Fibroblast of villous mesenchyme (primary cell): ENCODE measurements at regions not wholly inside any gene's neighbourhood (a gene's known extent, or its start where the extent isn't known, plus 50 kb on each side); places are given as distances from the start of the nearest gene placed in this dataset.

Source experiments
- DNase-seq: peaks from one replicate; pipeline ENCODE4 v3.0.0-alpha.2; 2010; ENCODE audit warnings: low read depth
- H3K4me3 ChIP-seq: 2 replicates; pipeline ENCODE4 v1.5.1; 2011; ENCODE audit warnings: low read depth, mild to moderate bottlenecking, low read length
- CTCF ChIP-seq: IDR thresholded peaks from 2 replicates; pipeline ENCODE4 v1.5.1; 2012; ENCODE audit warnings: low read depth, mild to moderate bottlenecking, low read length; ENCODE audit not compliant: insufficient read depth

GRCh38 chr16:87165885-87166284, 151.3 kb downstream of the C16orf95 start:
- no peak for TF ChIP-seq CTCF
- no peak for DNase-seq
- no peak overlapping the region for H3K4me3 ChIP-seq

- H3K4me3 ChIP-seq: no peak overlapping the region
- TF ChIP-seq CTCF: no peak
- DNase-seq: no peak
Observed at GRCh38 chr16:87166321-87166720, 150.9 kb downstream of the C16orf95 start.

- no peak for DNase-seq
- TF ChIP-seq CTCF: no peak
- H3K4me3 ChIP-seq: no peak overlapping the region
Observed at GRCh38 chr16:87166934-87167333, 150.3 kb downstream of the C16orf95 start.

GRCh38 chr16:87169509-87169995, 147.6 kb downstream of the C16orf95 start:
- no peak for TF ChIP-seq CTCF
- no peak for DNase-seq
- no peak overlapping the region for H3K4me3 ChIP-seq

GRCh38 chr16:87170310-87170709, 146.9 kb downstream of the C16orf95 start:
- DNase-seq: no peak
- TF ChIP-seq CTCF: no peak

GRCh38 chr16:87171723-87172122, 145.5 kb downstream of the C16orf95 start:
- TF ChIP-seq CTCF: no peak
- H3K4me3 ChIP-seq: no peak overlapping the region
- DNase-seq: no peak

More at GRCh38 chr16:87170310-87170709, 146.9 kb downstream of the C16orf95 start:
- H3K4me3 ChIP-seq: no peak overlapping the region

- no peak overlapping the region for H3K4me3 ChIP-seq
- peak; percentile 11 for TF ChIP-seq CTCF
- DNase-seq: no peak
Observed at GRCh38 chr16:87172632-87173031, 144.6 kb downstream of the C16orf95 start.
